HepG2 (cell line): ENCODE measurements at regions not wholly inside any gene's neighbourhood (a gene's known extent, or its start where the extent isn't known, plus 50 kb on each side); places are given as distances from the start of the nearest gene placed in this dataset.

ENCODE experiments used
- ATAC-seq: fragments of 200-7000 bp; cut with Tn5 transposase; 3 replicates; pipeline ENCODE4 v1.9.1; 2020; ENCODE audit warnings: mild to moderate bottlenecking, moderate library complexity
- BruUV-seq: library from RNA; stranded (reverse); fragments of 400-500 nt; replicated peaks from 2 replicates; lab custom pipeline; 2021; lab: Mats Ljungman, UMichigan
- CTCF ChIA-PET: fragments of 300-600 bp; formaldehyde crosslinking; extraction: SDS; loops from one replicate; lab custom pipeline; 2021; ENCODE audit warnings: low total read pairs, inconsistent platforms, low intra/inter-chr PET ratio; lab: Yijun Ruan, JAX
- POLR2A ChIA-PET: fragments of 350-600 bp; sonication (Branson Sonifier 250); formaldehyde crosslinking; loops from one replicate; lab custom pipeline; 2020; ENCODE audit warnings: antibody characterized with exemption, inconsistent platforms; lab: Yijun Ruan, JAX
- DNase-seq: peaks from one replicate; pipeline ENCODE4 v3.0.0-alpha.2; 2015; ENCODE audit warnings: low spot score
- FAIRE-seq: peaks from 3 replicates; lab custom pipeline; 2011; peaks lifted over from hg19 to GRCh38; lab: Jason Lieb, UNC
- H2AFZ ChIP-seq: one replicate; pipeline ENCODE4 v1.6.1; 2011; ENCODE audit warnings: low read length, inconsistent platforms
- H3K27ac ChIP-seq: fragments of 300-600 bp; 3 replicates; pipeline ENCODE4 v1.8.0; 2011; ENCODE audit warnings: mixed run types, mild to moderate bottlenecking, mixed read lengths, low read length, inconsistent platforms; ENCODE audit not compliant: insufficient read depth; ENCODE audit errors: extremely low read length
- H3K27me3 ChIP-seq, 2 experiments: fragments of 200-600 bp in 1 of 2; 2 replicates in 1 of 2; 3 replicates in 1 of 2; pipeline versions ENCODE4 v1.6.0 to v1.8.0; 2011; ENCODE audit warnings: low read length in 2 of 2, mild to moderate bottlenecking in 2 of 2, moderate library complexity in 2 of 2, inconsistent platforms in 1 of 2; ENCODE audit not compliant: insufficient read depth in 2 of 2, control insufficient read depth in 1 of 2
- H3K36me3 ChIP-seq, 2 experiments: fragments of 200-600 bp in 1 of 2; replicated peaks in 1 of 2; 2 replicates in 1 of 2; 3 replicates in 1 of 2; pipeline versions ENCODE4 v1.5.1 to v1.8.0; 2011; ENCODE audit warnings: low read length in 2 of 2, inconsistent platforms in 1 of 2; ENCODE audit not compliant: insufficient read depth in 2 of 2, control insufficient read depth in 1 of 2
- H3K4me1 ChIP-seq: 2 replicates; pipeline ENCODE4 v1.5.1; 2012; ENCODE audit warnings: low read length, inconsistent platforms; ENCODE audit not compliant: insufficient read depth
- H3K4me2 ChIP-seq: 2 replicates; pipeline ENCODE4 v1.6.0; 2011; ENCODE audit warnings: low read depth, low read length, inconsistent platforms
- H3K4me3 ChIP-seq, 3 experiments: fragments of 200-600 bp in 1 of 3; sonication (generic), shearing (Covaris generic) in 1 of 3; replicated peaks in 1 of 3; 2 replicates each; pipeline ENCODE4 v1.5.1; 2011 to 2016; ENCODE audit warnings: low read length in 3 of 3, inconsistent platforms in 2 of 3, low read depth in 2 of 3, mild to moderate bottlenecking in 2 of 3, control low read depth in 1 of 3, mixed read lengths in 1 of 3; ENCODE audit not compliant: insufficient read depth in 1 of 3
- H3K79me2 ChIP-seq: one replicate; pipeline ENCODE4 v1.6.1; 2011; ENCODE audit warnings: low read length, inconsistent platforms; ENCODE audit not compliant: insufficient read depth
- H3K9ac ChIP-seq: 2 replicates; pipeline ENCODE4 v1.6.0; 2011; ENCODE audit warnings: mild to moderate bottlenecking, low read depth, low read length, inconsistent platforms; ENCODE audit not compliant: insufficient read depth
- H3K9me3 ChIP-seq: 2 replicates; pipeline ENCODE4 v1.5.1; 2012; ENCODE audit warnings: mild to moderate bottlenecking, low read length
- H4K20me1 ChIP-seq: 2 replicates; pipeline ENCODE4 v1.6.0; 2011; ENCODE audit warnings: inconsistent platforms, mild to moderate bottlenecking, low read length, moderate library complexity; ENCODE audit not compliant: insufficient read depth
- HNRNPK ChIP-seq: fragments of 200-400 bp; formaldehyde crosslinking; IDR thresholded peaks from 2 replicates; pipeline ENCODE4 v1.6.1; 2018; ENCODE audit warnings: low read length, low read depth, moderate library complexity, mild to moderate bottlenecking; ENCODE audit not compliant: poor library complexity, severe bottlenecking
- IRF9 ChIP-seq: sonication (generic); formaldehyde crosslinking; IDR thresholded peaks from 2 replicates; pipeline ENCODE4 v1.8.0; 2022; ENCODE audit warnings: missing genetic modification reagents, mild to moderate bottlenecking, borderline replicate concordance
- KDM4B ChIP-seq: sonication (generic); formaldehyde crosslinking; IDR thresholded peaks from 2 replicates; pipeline ENCODE4 v1.4.0; 2020; ENCODE audit warnings: missing genetic modification reagents
- MAZ ChIP-seq, 2 experiments: sonication (generic) in 1 of 2; formaldehyde crosslinking in 1 of 2; IDR thresholded peaks; 2 replicates each; pipeline versions ENCODE4 v1.5.0 to v1.6.1; 2012 to 2020; ENCODE audit warnings: low read depth in 2 of 2, mild to moderate bottlenecking in 2 of 2, borderline replicate concordance in 1 of 2, improper control_type of control experiment in 1 of 2, low read length in 1 of 2, missing genetic modification reagents in 1 of 2, moderate library complexity in 1 of 2
- NR2C2 ChIP-seq: sonication (generic); formaldehyde crosslinking; IDR thresholded peaks from 2 replicates; pipeline ENCODE4 v1.4.0; 2020; ENCODE audit warnings: missing genetic modification reagents, mild to moderate bottlenecking, moderate library complexity, borderline replicate concordance
- RXRA ChIP-seq: sonication (generic); formaldehyde crosslinking; IDR thresholded peaks from 2 replicates; pipeline ENCODE4 v1.5.1; 2020; ENCODE audit warnings: missing genetic modification reagents
- ZBTB1 ChIP-seq: sonication (generic); formaldehyde crosslinking; IDR thresholded peaks from 2 replicates; pipeline ENCODE4 v1.4.0; 2020; ENCODE audit warnings: missing genetic modification reagents, borderline replicate concordance
- ZFX ChIP-seq: sonication (generic); formaldehyde crosslinking; IDR thresholded peaks from 2 replicates; pipeline ENCODE4 v1.4.0; 2020; ENCODE audit warnings: mild to moderate bottlenecking, low read depth, missing genetic modification reagents, moderate library complexity
- ZNF17 ChIP-seq: sonication (generic); formaldehyde crosslinking; IDR thresholded peaks from 2 replicates; pipeline ENCODE4 v1.5.0; 2020; ENCODE audit warnings: mild to moderate bottlenecking, missing genetic modification reagents
- ZNF234 ChIP-seq: sonication (generic); formaldehyde crosslinking; conservative IDR thresholded peaks from 2 replicates; pipeline ENCODE4 v1.5.1; 2020; ENCODE audit warnings: mild to moderate bottlenecking, missing genetic modification reagents
- ZNF343 ChIP-seq: sonication (generic); formaldehyde crosslinking; IDR thresholded peaks from 2 replicates; pipeline ENCODE4 v1.4.0; 2020; ENCODE audit warnings: mild to moderate bottlenecking, missing genetic modification reagents
- ZNF691 ChIP-seq: sonication (generic); formaldehyde crosslinking; IDR thresholded peaks from 2 replicates; pipeline ENCODE4 v1.4.0; 2020; ENCODE audit warnings: missing genetic modification reagents, low read depth, mild to moderate bottlenecking, borderline replicate concordance
- ZNF780A ChIP-seq: sonication (generic); formaldehyde crosslinking; IDR thresholded peaks from 2 replicates; pipeline ENCODE4 v1.8.0; 2022; ENCODE audit warnings: mild to moderate bottlenecking, missing genetic modification reagents, moderate library complexity
- WGBS: methylation state at CpG from one replicate; pipeline ENCODE4 v1.1.6; 2017; ENCODE audit warnings: low lambda C conversion rate; 5-methylcytosine and 5-hydroxymethylcytosine counted together
- in situ Hi-C: cut with HindIII; loops from 2 replicates; pipeline ENCODE4 v1.10.0; 2017; ENCODE audit warnings: low pct_unique_long_range_greater_than_20kb; ENCODE audit not compliant: extremely low pct_ligation_motif_present
- intact Hi-C: fragments of 100-400 bp; cut with micrococcal nuclease; formaldehyde crosslinking; loops from one replicate; pipeline ENCODE4 v1.10.0; 2022; ENCODE audit not compliant: unreplicated experiment
- TF ChIP-seq, protein P1 (sequence below): sonication (generic); formaldehyde crosslinking; IDR thresholded peaks from 2 replicates; pipeline ENCODE4 v1.4.0; 2020; ENCODE audit warnings: mild to moderate bottlenecking, missing genetic modification reagents

DNA sequence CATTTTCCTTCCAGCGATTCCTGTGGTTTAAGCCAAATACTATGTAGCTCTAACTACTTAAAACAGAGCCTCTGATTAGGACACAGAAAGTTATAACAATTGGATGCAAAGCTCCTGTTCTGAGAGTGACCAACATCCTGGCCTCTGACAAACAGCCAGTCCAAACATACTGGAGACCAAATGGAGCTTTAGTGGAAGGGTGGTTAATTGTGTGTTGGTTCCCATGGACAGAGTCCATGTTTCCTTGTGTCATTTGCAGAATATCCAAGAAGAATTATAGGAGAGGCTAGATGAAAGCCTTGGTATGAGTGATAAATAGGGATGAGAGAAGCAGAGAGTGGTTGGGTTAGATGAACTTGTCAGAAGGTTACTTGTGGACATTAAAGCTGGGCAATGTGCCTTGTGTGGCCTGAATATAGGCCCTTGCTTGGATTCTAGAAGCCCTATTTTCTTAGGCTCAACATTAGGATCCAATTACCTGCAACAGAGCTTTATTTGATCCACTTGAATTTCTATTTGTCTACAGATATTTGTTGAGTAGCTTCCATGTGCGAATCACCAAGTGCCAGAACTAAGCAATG lies 180.5 kb upstream of the GORAB start:
- Histone ChIP-seq H4K20me1 (no peaks in the 10 kb centered on the region), H3K4me2 (no peak overlapping the region), H3K36me3 (no peaks in the 10 kb centered on the region), H3K27ac (no peak overlapping the region), H3K9ac (no peak overlapping the region), H3K9me3 (no peaks in the 10 kb centered on the region), H3K79me2 (no peaks in the 10 kb centered on the region), H3K4me1 (no peaks in the 10 kb centered on the region), H3K27me3 (no peaks in the 10 kb centered on the region), H3K4me3 (no peak overlapping the region), H2AFZ (no peak overlapping the region)
- FAIRE-seq (no peak), DNase-seq (no peak), ATAC-seq (no peak)
- no TSS peak for BruUV-seq
- intact Hi-C loops: no loop called here
- POLR2A ChIA-PET: no interaction called here
- CTCF ChIA-PET: no interaction called here
- 0% methylated on average over 2 of the region's 2 CpGs for WGBS
- TF ChIP-seq IRF9 (CRISPR knock-in tag) (no peak), ZNF780A (CRISPR knock-in tag) (no peak), KDM4B (CRISPR knock-in tag) (no peak), ZFX (no peak), MAZ (IDR thresholded peaks at IDR 0.05; ENCODE audit: borderline replicate concordance, low read depth, low read length) (no peak), MAZ (CRISPR knock-in tag; IDR thresholded peaks at IDR 0.05; ENCODE audit: low read depth) (no peak), ZNF343 (CRISPR knock-in tag) (no peak), ZBTB1 (CRISPR knock-in tag) (no peak), ZNF234 (CRISPR knock-in tag) (no peak), RXRA (CRISPR knock-in tag) (no peak), ZNF17 (CRISPR knock-in tag) (no peak), NR2C2 (CRISPR knock-in tag) (no peak), HNRNPK (no peak), ZNF691 (CRISPR knock-in tag) (no peak)
- TF ChIP-seq, protein P1, sequence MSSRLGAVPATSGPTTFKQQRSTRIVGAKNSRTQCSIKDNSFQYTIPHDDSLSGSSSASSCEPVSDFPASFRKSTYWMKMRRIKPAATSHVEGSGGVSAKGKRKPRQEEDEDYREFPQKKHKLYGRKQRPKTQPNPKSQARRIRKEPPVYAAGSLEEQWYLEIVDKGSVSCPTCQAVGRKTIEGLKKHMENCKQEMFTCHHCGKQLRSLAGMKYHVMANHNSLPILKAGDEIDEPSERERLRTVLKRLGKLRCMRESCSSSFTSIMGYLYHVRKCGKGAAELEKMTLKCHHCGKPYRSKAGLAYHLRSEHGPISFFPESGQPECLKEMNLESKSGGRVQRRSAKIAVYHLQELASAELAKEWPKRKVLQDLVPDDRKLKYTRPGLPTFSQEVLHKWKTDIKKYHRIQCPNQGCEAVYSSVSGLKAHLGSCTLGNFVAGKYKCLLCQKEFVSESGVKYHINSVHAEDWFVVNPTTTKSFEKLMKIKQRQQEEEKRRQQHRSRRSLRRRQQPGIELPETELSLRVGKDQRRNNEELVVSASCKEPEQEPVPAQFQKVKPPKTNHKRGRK (CRISPR knock-in tag): no peak
- TF ChIP-seq, all 625 proteins: peak for 0
- in situ Hi-C loops: no loop called here
